ENCODE measurements at regions not wholly inside any gene's neighbourhood (a gene's known extent, or its start where the extent isn't known, plus 50 kb on each side); places are given as distances from the start of the nearest gene placed in this dataset.

GRCh38 chr6:20331042-20331441, 70.6 kb upstream of the E2F3 start:
- H3K4me2 ChIP-seq = no peak overlapping the region
- H3K9me3 ChIP-seq (ENCODE audit: insufficient read depth, low read depth) = no peaks in the 10 kb centered on the region
- intact Hi-C loops (cut with micrococcal nuclease; ENCODE audit: unreplicated experiment) = no loop called here
- no peaks in the 10 kb centered on the region for H3F3A ChIP-seq (ENCODE audit: insufficient read depth, low read depth)
- no TSS peak for BruUV-seq (replicated peaks)
- H3K27ac ChIP-seq = no peak overlapping the region
- H3K79me2 ChIP-seq (ENCODE audit: low read depth) = no peaks in the 10 kb centered on the region
- TF ChIP-seq CTCF (conservative IDR thresholded peaks at IDR 0.05) (no peak), EZH2 (IDR thresholded peaks at IDR 0.05; ENCODE audit: low read depth) (no peak)
- no peaks in the 10 kb centered on the region for H3K36me3 ChIP-seq (ENCODE audit: low read depth)
- POLR2A ChIA-PET (ENCODE audit: unreplicated experiment) = no interaction called here
- no peak for DNase-seq
- peaks cover 9% of the 10 kb centered on the region; the same call in 1 of the 2 replicates for H3K27me3 ChIP-seq (ENCODE audit: insufficient read depth, low read depth)
- no peaks in the 10 kb centered on the region for H3K9me2 ChIP-seq (ENCODE audit: insufficient read depth)
- H3K4me1 ChIP-seq (replicated peaks; ENCODE audit: insufficient read depth) = no peaks in the 10 kb centered on the region
- no peaks in the 10 kb centered on the region for H4K20me1 ChIP-seq (ENCODE audit: insufficient read depth)
- no peak overlapping the region for H2AFZ ChIP-seq
- H3K4me3 ChIP-seq = no peak overlapping the region
- CTCF ChIA-PET = no interaction called here

DNA sequence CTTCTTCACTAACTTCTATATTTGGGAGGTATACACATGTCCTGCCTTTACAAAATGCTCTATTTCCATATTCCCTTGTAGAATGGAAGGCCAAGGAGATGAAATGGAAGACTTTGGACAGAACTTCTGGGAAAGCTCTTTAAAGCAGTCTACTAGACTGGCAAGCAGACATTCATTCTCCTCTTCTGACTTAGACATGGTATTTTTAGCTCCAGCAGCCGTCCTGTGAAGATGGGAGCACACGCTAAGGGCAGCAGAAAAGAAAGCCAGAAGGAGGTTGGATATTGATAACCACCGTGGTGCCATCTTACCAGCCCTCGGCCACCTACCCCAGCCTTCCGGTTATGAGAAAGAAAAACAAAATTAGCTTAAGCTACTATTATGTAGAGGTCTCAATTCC, 70.1 kb upstream of the E2F3 start:
- Histone ChIP-seq H3K4me3 (no peak overlapping the region), H2AFZ (no peak overlapping the region), H4K20me1 (ENCODE audit: insufficient read depth) (no peaks in the 10 kb centered on the region), H3K27ac (no peak overlapping the region), H3K9me2 (ENCODE audit: insufficient read depth) (no peaks in the 10 kb centered on the region), H3K79me2 (ENCODE audit: low read depth) (no peaks in the 10 kb centered on the region), H3K4me2 (no peak overlapping the region), H3K36me3 (ENCODE audit: low read depth) (no peaks in the 10 kb centered on the region), H3K27me3 (ENCODE audit: insufficient read depth, low read depth) (peaks cover 9% of the 10 kb centered on the region; the same call in 1 of the 2 replicates), H3F3A (ENCODE audit: insufficient read depth, low read depth) (no peaks in the 10 kb centered on the region), H3K9me3 (ENCODE audit: insufficient read depth, low read depth) (no peaks in the 10 kb centered on the region), H3K4me1 (replicated peaks; ENCODE audit: insufficient read depth) (no peaks in the 10 kb centered on the region)
- ChIA-PET CTCF (no interaction called here), POLR2A (ENCODE audit: unreplicated experiment) (no interaction called here)
- intact Hi-C loops (cut with micrococcal nuclease; ENCODE audit: unreplicated experiment) = no loop called here
- no peak for TF ChIP-seq EZH2 (IDR thresholded peaks at IDR 0.05; ENCODE audit: low read depth)
- BruUV-seq (replicated peaks) = no TSS peak
- DNase-seq = no peak

DNA sequence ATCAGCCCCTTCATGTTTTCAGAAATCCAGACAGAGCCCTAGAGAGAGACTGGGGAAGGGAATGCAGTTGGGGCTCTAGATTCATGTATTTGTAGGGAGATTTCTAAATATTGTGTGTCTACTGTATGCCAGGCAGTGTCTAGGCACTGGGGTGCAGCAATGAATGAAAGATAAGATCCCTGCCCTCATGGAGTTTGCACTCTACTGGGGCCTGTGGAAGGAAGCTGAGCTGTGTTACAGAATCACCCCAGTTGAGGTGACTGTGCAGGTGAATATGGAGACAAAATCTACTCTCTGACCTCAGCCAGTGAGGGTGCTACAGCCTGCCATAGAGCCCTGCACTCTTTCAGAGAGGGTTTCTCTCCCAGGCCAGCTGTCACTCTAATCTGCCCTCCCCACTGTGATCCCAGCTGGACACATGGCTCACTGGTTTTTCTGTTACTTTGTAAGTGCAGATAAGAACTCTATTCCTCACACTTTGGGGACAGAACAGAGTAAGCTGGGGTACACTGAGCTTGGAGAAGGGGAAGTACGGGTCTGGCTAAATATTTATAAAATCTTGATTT, 69.2 kb upstream of the E2F3 start:
- no peaks in the 10 kb centered on the region for H3K9me2 ChIP-seq (ENCODE audit: insufficient read depth)
- DNase-seq = no peak
- no peak overlapping the region for H3K4me3 ChIP-seq
- ChIA-PET CTCF (no interaction called here), POLR2A (ENCODE audit: unreplicated experiment) (no interaction called here)
- no peaks in the 10 kb centered on the region for H3F3A ChIP-seq (ENCODE audit: insufficient read depth, low read depth)
- TF ChIP-seq CTCF (conservative IDR thresholded peaks at IDR 0.05) (no peak), EZH2 (IDR thresholded peaks at IDR 0.05; ENCODE audit: low read depth) (no peak)
- no peak overlapping the region for H3K27ac ChIP-seq
- H3K79me2 ChIP-seq (ENCODE audit: low read depth) = no peaks in the 10 kb centered on the region
- no peaks in the 10 kb centered on the region for H3K9me3 ChIP-seq (ENCODE audit: insufficient read depth, low read depth)
- no peak overlapping the region for H3K4me2 ChIP-seq
- no peaks in the 10 kb centered on the region for H3K36me3 ChIP-seq (ENCODE audit: low read depth)
- intact Hi-C loops (cut with micrococcal nuclease; ENCODE audit: unreplicated experiment) = no loop called here
- peaks cover 9% of the 10 kb centered on the region; the same call in 1 of the 2 replicates for H3K27me3 ChIP-seq (ENCODE audit: insufficient read depth, low read depth)
- H2AFZ ChIP-seq = no peak overlapping the region
- no TSS peak for BruUV-seq (replicated peaks)
- no peaks in the 10 kb centered on the region for H3K4me1 ChIP-seq (replicated peaks; ENCODE audit: insufficient read depth)
- no peaks in the 10 kb centered on the region for H4K20me1 ChIP-seq (ENCODE audit: insufficient read depth)

DNA sequence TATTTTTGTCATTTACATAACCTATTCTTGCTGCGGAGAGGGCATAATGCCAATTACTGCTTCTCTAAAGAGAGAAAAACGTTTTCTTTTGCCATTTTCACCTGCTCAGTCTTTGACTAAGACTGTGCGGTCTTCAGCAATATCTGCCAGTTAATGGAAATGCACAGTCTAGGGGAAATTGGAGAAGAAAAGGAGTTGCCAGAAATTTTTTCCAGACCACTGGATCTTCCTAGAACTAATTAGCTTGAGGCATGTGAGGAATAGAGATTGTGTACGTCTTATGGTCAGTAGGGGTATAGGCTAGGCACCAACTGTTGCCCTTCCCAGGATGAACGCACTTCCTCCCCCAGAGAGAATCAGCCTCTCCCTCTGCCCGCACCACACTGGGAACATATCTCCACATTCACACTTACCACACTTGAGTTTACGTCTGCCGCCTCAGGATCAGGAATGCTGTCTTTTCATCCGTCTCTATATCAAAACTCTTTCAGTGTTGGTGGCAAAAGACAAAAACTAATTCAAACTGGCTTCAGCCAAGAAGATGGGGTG, 67.9 kb upstream of the E2F3 start:
- Histone ChIP-seq H3K4me3 (no peak overlapping the region), H3K36me3 (ENCODE audit: low read depth) (no peaks in the 10 kb centered on the region), H3K27ac (no peak overlapping the region), H3K4me2 (no peak overlapping the region), H3K79me2 (ENCODE audit: low read depth) (no peaks in the 10 kb centered on the region), H3K9me3 (ENCODE audit: insufficient read depth, low read depth) (no peaks in the 10 kb centered on the region), H3F3A (ENCODE audit: insufficient read depth, low read depth) (no peaks in the 10 kb centered on the region), H3K27me3 (ENCODE audit: insufficient read depth, low read depth) (peaks cover 9% of the 10 kb centered on the region; the same call in 1 of the 2 replicates), H4K20me1 (ENCODE audit: insufficient read depth) (no peaks in the 10 kb centered on the region), H2AFZ (no peak overlapping the region), H3K9me2 (ENCODE audit: insufficient read depth) (no peaks in the 10 kb centered on the region), H3K4me1 (replicated peaks; ENCODE audit: insufficient read depth) (no peaks in the 10 kb centered on the region)
- CTCF ChIA-PET = no interaction called here
- DNase-seq = no peak
- POLR2A ChIA-PET (ENCODE audit: unreplicated experiment) = no interaction called here
- intact Hi-C loops (cut with micrococcal nuclease; ENCODE audit: unreplicated experiment) = no loop called here
- TF ChIP-seq CTCF (conservative IDR thresholded peaks at IDR 0.05) (no peak), EZH2 (IDR thresholded peaks at IDR 0.05; ENCODE audit: low read depth) (no peak)
- no TSS peak for BruUV-seq (replicated peaks)
